SK-N-SH (cell line): ENCODE measurements at regions not wholly inside any gene's neighbourhood (a gene's known extent, or its start where the extent isn't known, plus 50 kb on each side); places are given as distances from the start of the nearest gene placed in this dataset.

Experiments used
- CTCF ChIA-PET: fragments of 300-600, 350-600 bp; formaldehyde crosslinking; extraction: SDS; loops from one replicate; lab custom pipeline; 2021; lab: Yijun Ruan, JAX
- POLR2A ChIA-PET: fragments of 350-600 bp; sonication (Branson Sonifier 250); formaldehyde crosslinking; extraction: SDS; loops from one replicate; lab custom pipeline; 2020; ENCODE audit warnings: antibody characterized with exemption, inconsistent platforms; lab: Yijun Ruan, JAX
- DNase-seq: peaks from one replicate; pipeline ENCODE4 v3.0.0; 2012
- H2AFZ ChIP-seq: fragments of 200-600 bp; sonication (generic); 2 replicates; pipeline ENCODE4 v1.8.1; 2016; ENCODE audit warnings: antibody characterized with exemption, mild to moderate bottlenecking, low read depth
- H3F3A ChIP-seq: fragments of 200-600 bp; sonication (generic); replicated peaks from 2 replicates; pipeline ENCODE3; 2016; ENCODE audit warnings: antibody characterized with exemption, mild to moderate bottlenecking; ENCODE audit not compliant: insufficient read depth
- H3K27ac ChIP-seq, 2 experiments: fragments of 200-500 bp in 1 of 2; fragments of 200-600 bp in 1 of 2; sonication (Bioruptor generic) in 1 of 2; sonication (generic), shearing (Covaris generic) in 1 of 2; 2 replicates each; pipeline versions ENCODE4 v1.5.1 to v1.6.1; 2014 to 2016; ENCODE audit warnings: low read depth in 2 of 2, inconsistent platforms in 1 of 2, low read length in 1 of 2, mild to moderate bottlenecking in 1 of 2, mixed read lengths in 1 of 2
- H3K27me3 ChIP-seq: fragments of 200-600 bp; sonication (generic), shearing (Covaris generic); 2 replicates; pipeline ENCODE4 v1.6.1; 2016; ENCODE audit warnings: mixed run types; ENCODE audit not compliant: insufficient read depth
- H3K36me3 ChIP-seq, 2 experiments: fragments of 200-500 bp in 1 of 2; fragments of 200-600 bp in 1 of 2; sonication (Bioruptor generic) in 1 of 2; sonication (generic) in 1 of 2; replicated peaks in 1 of 2; 2 replicates each; pipeline versions ENCODE3 to v1.5.1; 2014 to 2016; ENCODE audit warnings: low read length in 1 of 2, mild to moderate bottlenecking in 1 of 2; ENCODE audit not compliant: insufficient read depth in 2 of 2, control insufficient read depth in 1 of 2
- H3K4me1 ChIP-seq, 2 experiments: fragments of 200-500 bp in 1 of 2; fragments of 200-600 bp in 1 of 2; sonication (Bioruptor generic) in 1 of 2; sonication (generic), shearing (Covaris generic) in 1 of 2; 2 replicates each; pipeline versions ENCODE4 v1.5.1 to v1.6.1; 2014 to 2016; ENCODE audit warnings: low read depth in 1 of 2, low read length in 1 of 2, mixed run types in 1 of 2; ENCODE audit not compliant: insufficient read depth in 2 of 2, control insufficient read depth in 1 of 2
- H3K4me2 ChIP-seq: fragments of 200-600 bp; sonication (generic), shearing (Covaris generic); 2 replicates; pipeline ENCODE4 v1.6.1; 2017; ENCODE audit warnings: mixed run types
- H3K4me3 ChIP-seq, 2 experiments: fragments of 200-500 bp in 1 of 2; fragments of 200-600 bp in 1 of 2; sonication (Bioruptor generic) in 1 of 2; sonication (generic), shearing (Covaris generic) in 1 of 2; 2 replicates each; pipeline versions ENCODE4 v1.5.1 to v1.8.1; 2014 to 2016; ENCODE audit warnings: low read depth in 2 of 2, inconsistent platforms in 1 of 2, low read length in 1 of 2, mild to moderate bottlenecking in 1 of 2, mixed read lengths in 1 of 2, moderate library complexity in 1 of 2
- H3K79me2 ChIP-seq: fragments of 200-600 bp; sonication (generic); 2 replicates; pipeline ENCODE4 v1.8.1; 2017; ENCODE audit warnings: mild to moderate bottlenecking; ENCODE audit not compliant: insufficient read depth
- H3K9ac ChIP-seq: fragments of 200-600 bp; sonication (generic); 2 replicates; pipeline ENCODE4 v1.6.1; 2017; ENCODE audit warnings: mixed run types
- H3K9me2 ChIP-seq: fragments of 200-600 bp; sonication (generic); 2 replicates; pipeline ENCODE4 v1.6.1; 2017; ENCODE audit warnings: mixed run types
- H3K9me3 ChIP-seq: fragments of 200-600 bp; sonication (generic); 2 replicates; pipeline ENCODE4 v1.6.1; 2017; ENCODE audit warnings: mixed run types, mild to moderate bottlenecking, moderate library complexity
- H4K20me1 ChIP-seq: fragments of 200-600 bp; sonication (generic); 2 replicates; pipeline ENCODE4 v1.6.1; 2017; ENCODE audit warnings: mild to moderate bottlenecking, mixed run types; ENCODE audit not compliant: insufficient read depth
- CHD2 ChIP-seq: fragments of 150-350 bp; IDR thresholded peaks from 2 replicates; pipeline ENCODE4 v1.6.1; 2018; ENCODE audit warnings: low read length; ENCODE audit not compliant: partially characterized antibody
- ELF1 ChIP-seq: IDR thresholded peaks from 2 replicates; pipeline ENCODE4 v1.4.0; 2012
- EP300 ChIP-seq, 2 experiments: IDR thresholded peaks; 2 replicates each; pipeline versions ENCODE4 v1.4.0 to v1.6.1; 2012; ENCODE audit warnings: borderline replicate concordance in 1 of 2, low read depth in 1 of 2, low read length in 1 of 2
- EZH2phosphoT487 ChIP-seq: fragments of 200-600 bp; sonication (generic); IDR thresholded peaks from 2 replicates; pipeline ENCODE4 v1.6.1; 2017; ENCODE audit warnings: low read depth, mixed run types, mild to moderate bottlenecking, antibody characterized with exemption, moderate library complexity, borderline replicate concordance
- FOSL2 ChIP-seq: IDR thresholded peaks from 2 replicates; pipeline ENCODE4 v1.4.0; 2012; ENCODE audit warnings: low read depth, mild to moderate bottlenecking, moderate library complexity, borderline replicate concordance
- FOXJ3 ChIP-seq: sonication (generic); formaldehyde crosslinking; IDR thresholded peaks from 2 replicates; pipeline ENCODE4 v1.5.1; 2020; ENCODE audit warnings: mild to moderate bottlenecking, missing genetic modification reagents
- FOXM1 ChIP-seq: IDR thresholded peaks from 2 replicates; pipeline ENCODE4 v1.4.0; 2012; ENCODE audit warnings: low read depth, mild to moderate bottlenecking
- GATA2 ChIP-seq: sonication (generic); formaldehyde crosslinking; IDR thresholded peaks from 2 replicates; pipeline ENCODE4 v1.5.0; 2020; ENCODE audit warnings: mild to moderate bottlenecking, missing genetic modification reagents
- JUND ChIP-seq: IDR thresholded peaks from 2 replicates; pipeline ENCODE4 v1.4.0; 2012
- MEF2A ChIP-seq: IDR thresholded peaks from 2 replicates; pipeline ENCODE4 v1.4.0; 2012; ENCODE audit warnings: low read depth, borderline replicate concordance
- MXI1 ChIP-seq: IDR thresholded peaks from 2 replicates; pipeline ENCODE4 v1.6.1; 2012; ENCODE audit warnings: mild to moderate bottlenecking, low read depth, low read length, improper control_type of control experiment
- NFIC ChIP-seq: IDR thresholded peaks from 2 replicates; pipeline ENCODE4 v1.4.0; 2012; ENCODE audit warnings: borderline replicate concordance
- NRF1 ChIP-seq: IDR thresholded peaks from 2 replicates; pipeline ENCODE4 v1.6.1; 2012; ENCODE audit warnings: low read depth, mild to moderate bottlenecking, low read length
- RAD21 ChIP-seq: IDR thresholded peaks from 2 replicates; pipeline ENCODE4 v1.6.1; 2012; ENCODE audit warnings: mild to moderate bottlenecking, low read length
- RCOR1 ChIP-seq: fragments of 150-350 bp; IDR thresholded peaks from 2 replicates; pipeline ENCODE4 v1.6.1; 2017; ENCODE audit warnings: antibody characterized with exemption, low read length
- RFX5 ChIP-seq: IDR thresholded peaks from 2 replicates; pipeline ENCODE4 v1.6.1; 2012; ENCODE audit warnings: mild to moderate bottlenecking, improper control_type of control experiment, low read length
- SIN3A ChIP-seq: IDR thresholded peaks from 2 replicates; pipeline ENCODE4 v1.6.1; 2012; ENCODE audit warnings: low read depth, mild to moderate bottlenecking, low read length, moderate library complexity, borderline replicate concordance
- TAF1 ChIP-seq: IDR thresholded peaks from 2 replicates; pipeline ENCODE4 v1.6.1; 2012; ENCODE audit warnings: low read depth, mild to moderate bottlenecking, low read length, moderate library complexity, borderline replicate concordance
- TCF12 ChIP-seq: IDR thresholded peaks from 2 replicates; pipeline ENCODE4 v1.4.0; 2012
- TEAD4 ChIP-seq: IDR thresholded peaks from 2 replicates; pipeline ENCODE4 v1.4.0; 2012; ENCODE audit warnings: mild to moderate bottlenecking, borderline replicate concordance; ENCODE audit not compliant: insufficient read depth
- USF1 ChIP-seq: IDR thresholded peaks from 2 replicates; pipeline ENCODE4 v1.4.0; 2012; ENCODE audit warnings: low read depth, borderline replicate concordance
- YY1 ChIP-seq: IDR thresholded peaks from 2 replicates; pipeline ENCODE4 v1.4.0; 2012; ENCODE audit warnings: low read depth, mild to moderate bottlenecking
- WGBS: methylation state at CpG from one replicate; pipeline ENCODE4 v1.1.6; 2017; ENCODE audit warnings: low lambda C conversion rate; 5-methylcytosine and 5-hydroxymethylcytosine counted together
- TF ChIP-seq, protein P1 (sequence below): IDR thresholded peaks from 2 replicates; pipeline ENCODE4; 2012
- TF ChIP-seq, protein P2 (sequence below): IDR thresholded peaks from 2 replicates; pipeline ENCODE4 v1.4.0; 2012; ENCODE audit warnings: low read depth
- TF ChIP-seq, protein P3 (sequence below): IDR thresholded peaks from 2 replicates; pipeline ENCODE4 v1.4.0; 2012; ENCODE audit warnings: low read depth, borderline replicate concordance

DNA sequence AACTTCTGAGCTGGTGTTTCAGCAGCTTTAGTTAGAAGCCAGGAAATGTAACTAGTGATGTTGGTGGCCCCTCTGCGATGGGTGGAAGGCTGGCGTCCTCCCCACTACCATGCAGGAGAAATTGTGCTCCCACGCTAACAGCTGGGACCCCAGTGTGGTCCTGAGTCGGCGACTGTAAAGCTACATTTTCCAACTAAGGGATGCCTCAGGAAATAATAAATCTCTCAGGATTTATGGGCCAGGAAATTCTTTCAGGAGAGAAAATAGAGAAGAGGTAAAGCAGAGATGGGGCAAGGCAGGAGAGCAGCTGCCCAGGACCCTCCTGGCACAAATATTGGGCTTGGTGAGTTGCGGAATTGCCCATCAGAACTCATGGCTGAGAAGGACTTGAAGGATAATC lies 186.9 kb downstream of the OPA1 start:
- H3K9ac ChIP-seq = no peak overlapping the region
- H3K79me2 ChIP-seq = no peaks in the 10 kb centered on the region
- POLR2A ChIA-PET = no interaction called here
- peaks cover 17% of the 10 kb centered on the region; the same call in 1 of the 2 replicates for H3K27me3 ChIP-seq
- H2AFZ ChIP-seq = no peak overlapping the region
- H3K9me2 ChIP-seq = no peaks in the 10 kb centered on the region
- peaks cover 13 to 34% of the 10 kb centered on the region in 2 experiments; a peak in 3 of 4 replicates for H3K4me1 ChIP-seq
- H4K20me1 ChIP-seq = no peaks in the 10 kb centered on the region
- DNase-seq = no peak
- H3K36me3 ChIP-seq = no peaks in the 10 kb centered on the region
- H3K4me3 ChIP-seq = no peak overlapping the region
- H3K9me3 ChIP-seq = no peaks in the 10 kb centered on the region; the same call in 1 of the 2 replicates
- TF ChIP-seq EP300 (IDR thresholded peaks at IDR 0.05; ENCODE audit: borderline replicate concordance in 1 of 2, low read depth in 1 of 2, low read length in 1 of 2) = no peak
- no peak for TF ChIP-seq TEAD4
- TF ChIP-seq JUND = no peak
- no peak for TF ChIP-seq YY1
- no peak for TF ChIP-seq ELF1
- TF ChIP-seq FOXM1 = no peak
- TF ChIP-seq, protein P1, sequence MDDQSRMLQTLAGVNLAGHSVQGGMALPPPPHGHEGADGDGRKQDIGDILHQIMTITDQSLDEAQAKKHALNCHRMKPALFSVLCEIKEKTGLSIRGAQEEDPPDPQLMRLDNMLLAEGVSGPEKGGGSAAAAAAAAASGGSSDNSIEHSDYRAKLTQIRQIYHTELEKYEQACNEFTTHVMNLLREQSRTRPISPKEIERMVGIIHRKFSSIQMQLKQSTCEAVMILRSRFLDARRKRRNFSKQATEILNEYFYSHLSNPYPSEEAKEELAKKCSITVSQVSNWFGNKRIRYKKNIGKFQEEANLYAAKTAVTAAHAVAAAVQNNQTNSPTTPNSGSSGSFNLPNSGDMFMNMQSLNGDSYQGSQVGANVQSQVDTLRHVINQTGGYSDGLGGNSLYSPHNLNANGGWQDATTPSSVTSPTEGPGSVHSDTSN = no peak
- no peak for TF ChIP-seq TCF12
- TF ChIP-seq MXI1 = no peak
- TF ChIP-seq CHD2 = no peak
- no peak for TF ChIP-seq NRF1
- no peak for TF ChIP-seq GATA2 (CRISPR knock-in tag)
- no peak for TF ChIP-seq MEF2A
- no peak for TF ChIP-seq NFIC
- no peak for TF ChIP-seq FOXJ3 (CRISPR knock-in tag)
- TF ChIP-seq EZH2phosphoT487 = no peak
- no peak overlapping the region for H3K27ac ChIP-seq
- 76% methylated on average over 6 of the region's 6 CpGs for WGBS
- H3K4me2 ChIP-seq = no peak overlapping the region
- CTCF ChIA-PET = interaction anchor here (0.6 to 13.1 kb wide), 25 partner anchors 13 to 617 kb away, joined by 3 to 246 read pairs (median 5); partner anchors contain the start of gene HES1
- H3F3A ChIP-seq = peaks cover 2% of the 10 kb centered on the region

DNA sequence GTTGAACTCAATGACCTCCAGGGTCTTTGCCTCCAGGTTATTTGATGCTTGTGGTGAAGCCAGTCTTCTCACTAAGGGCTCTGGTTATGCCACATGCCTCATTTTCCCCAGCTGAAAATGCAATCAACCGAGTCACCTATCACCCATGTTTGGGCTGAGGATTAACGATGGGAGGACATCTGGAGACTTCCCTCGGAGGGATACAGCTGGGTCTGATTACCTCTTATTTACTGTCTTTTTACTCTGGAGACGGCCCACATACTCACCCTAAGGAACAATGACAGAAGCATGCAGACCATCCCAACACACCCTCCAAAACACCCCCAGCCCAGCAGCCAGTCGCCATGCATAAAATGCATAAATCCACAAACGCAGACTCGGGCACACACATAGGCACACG lies 187.4 kb downstream of the OPA1 start:
- Histone ChIP-seq H3K27me3 (peaks cover 15% of the 10 kb centered on the region; the same call in 1 of the 2 replicates), H3K4me3 (no peak overlapping the region; a peak in 1 of 4 replicates), H3K27ac (no peak overlapping the region), H3K79me2 (no peaks in the 10 kb centered on the region), H3K4me1 (peaks cover 13 to 34% of the 10 kb centered on the region in 2 experiments; a peak in 3 of 4 replicates), H3K9ac (no peak overlapping the region), H2AFZ (no peak overlapping the region), H4K20me1 (no peaks in the 10 kb centered on the region), H3K4me2 (no peak overlapping the region; the same call in 1 of the 2 replicates), H3K36me3 (no peaks in the 10 kb centered on the region), H3F3A (peaks cover 2% of the 10 kb centered on the region), H3K9me2 (no peaks in the 10 kb centered on the region), H3K9me3 (no peaks in the 10 kb centered on the region; the same call in 1 of the 2 replicates)
- WGBS = 58% methylated on average over 8 of the region's 8 CpGs
- no peak for DNase-seq
- ChIA-PET CTCF (interaction anchor here (0.8 to 13.1 kb wide), 48 partner anchors 8 to 616 kb away, joined by 3 to 246 read pairs (median 4); partner anchors contain the start of gene HES1), POLR2A (interaction anchor here (1.1 kb wide), 1 partner anchor 357 kb away, joined by 5 read pairs; no protein-coding TSS in a partner anchor)
- TF ChIP-seq FOSL2 (no peak), CHD2 (no peak), NRF1 (no peak), EP300 (IDR thresholded peaks at IDR 0.05; ENCODE audit: borderline replicate concordance in 1 of 2, low read depth in 1 of 2, low read length in 1 of 2) (no peak), JUND (no peak), USF1 (no peak), TAF1 (no peak), NFIC (no peak), RCOR1 (no peak), RFX5 (no peak), ELF1 (no peak), TEAD4 (no peak), RAD21 (no peak), FOXM1 (no peak), SIN3A (no peak)
- TF ChIP-seq, protein P2, sequence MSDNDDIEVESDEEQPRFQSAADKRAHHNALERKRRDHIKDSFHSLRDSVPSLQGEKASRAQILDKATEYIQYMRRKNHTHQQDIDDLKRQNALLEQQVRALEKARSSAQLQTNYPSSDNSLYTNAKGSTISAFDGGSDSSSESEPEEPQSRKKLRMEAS = no peak
- TF ChIP-seq, protein P3, sequence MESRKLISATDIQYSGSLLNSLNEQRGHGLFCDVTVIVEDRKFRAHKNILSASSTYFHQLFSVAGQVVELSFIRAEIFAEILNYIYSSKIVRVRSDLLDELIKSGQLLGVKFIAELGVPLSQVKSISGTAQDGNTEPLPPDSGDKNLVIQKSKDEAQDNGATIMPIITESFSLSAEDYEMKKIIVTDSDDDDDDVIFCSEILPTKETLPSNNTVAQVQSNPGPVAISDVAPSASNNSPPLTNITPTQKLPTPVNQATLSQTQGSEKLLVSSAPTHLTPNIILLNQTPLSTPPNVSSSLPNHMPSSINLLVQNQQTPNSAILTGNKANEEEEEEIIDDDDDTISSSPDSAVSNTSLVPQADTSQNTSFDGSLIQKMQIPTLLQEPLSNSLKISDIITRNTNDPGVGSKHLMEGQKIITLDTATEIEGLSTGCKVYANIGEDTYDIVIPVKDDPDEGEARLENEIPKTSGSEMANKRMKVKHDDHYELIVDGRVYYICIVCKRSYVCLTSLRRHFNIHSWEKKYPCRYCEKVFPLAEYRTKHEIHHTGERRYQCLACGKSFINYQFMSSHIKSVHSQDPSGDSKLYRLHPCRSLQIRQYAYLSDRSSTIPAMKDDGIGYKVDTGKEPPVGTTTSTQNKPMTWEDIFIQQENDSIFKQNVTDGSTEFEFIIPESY = no peak
